Head of caudate nucleus (tissue), 42 donors: ENCODE measurements at regions not wholly inside any gene's neighbourhood (a gene's known extent, or its start where the extent isn't known, plus 50 kb on each side); places are given as distances from the start of the nearest gene placed in this dataset.

Experiments used
- DNase-seq, 42 donors: peaks; one replicate each; pipeline versions ENCODE4 v3.0.0 to v3.0.0-alpha.2; 2020 to 2021; ENCODE audit warnings: mixed read lengths in 7 of 42
- intact Hi-C: fragments of 100-400 bp; cut with DNase I; formaldehyde crosslinking; loops from one replicate; pipeline ENCODE4 v1.15.0; 2022

DNA sequence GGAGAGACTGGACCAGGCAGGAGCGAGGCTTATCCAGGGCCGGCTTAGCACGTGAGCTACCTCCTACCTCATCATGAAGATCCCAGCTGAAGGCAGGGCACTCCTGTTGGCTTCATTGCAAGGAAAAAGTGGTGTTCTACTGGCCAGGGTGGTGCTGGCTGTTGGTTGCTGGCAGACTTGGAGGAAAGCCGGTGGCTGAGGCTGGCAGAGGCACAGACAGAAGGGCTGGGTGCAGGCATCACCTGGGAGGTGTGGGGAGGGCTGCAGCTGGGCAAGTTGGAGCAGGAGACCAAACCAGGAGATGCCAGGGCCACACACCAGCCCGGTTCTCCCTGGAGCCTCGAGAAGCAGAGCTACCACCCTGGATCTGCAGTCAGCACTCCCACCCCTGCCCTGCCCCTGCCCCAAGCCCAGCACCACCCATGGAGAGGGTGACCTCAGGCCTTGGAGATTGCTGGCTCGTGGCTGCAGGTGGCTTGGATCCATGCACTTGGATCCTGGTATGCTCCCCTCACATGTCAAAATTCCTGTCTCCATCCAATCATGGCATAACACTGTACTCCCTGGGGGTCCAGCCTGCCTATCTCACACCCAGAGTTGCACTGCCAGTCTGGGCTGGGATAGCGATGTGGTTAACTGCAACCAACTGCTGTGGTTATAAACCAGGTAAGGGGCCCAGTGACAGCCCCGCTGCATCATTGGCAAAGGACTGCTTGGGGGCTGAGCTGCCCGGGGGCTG is 49.7 kb downstream of the GLI2 start:
- no peak for DNase-seq
- intact Hi-C loops: no loop called here

DNA sequence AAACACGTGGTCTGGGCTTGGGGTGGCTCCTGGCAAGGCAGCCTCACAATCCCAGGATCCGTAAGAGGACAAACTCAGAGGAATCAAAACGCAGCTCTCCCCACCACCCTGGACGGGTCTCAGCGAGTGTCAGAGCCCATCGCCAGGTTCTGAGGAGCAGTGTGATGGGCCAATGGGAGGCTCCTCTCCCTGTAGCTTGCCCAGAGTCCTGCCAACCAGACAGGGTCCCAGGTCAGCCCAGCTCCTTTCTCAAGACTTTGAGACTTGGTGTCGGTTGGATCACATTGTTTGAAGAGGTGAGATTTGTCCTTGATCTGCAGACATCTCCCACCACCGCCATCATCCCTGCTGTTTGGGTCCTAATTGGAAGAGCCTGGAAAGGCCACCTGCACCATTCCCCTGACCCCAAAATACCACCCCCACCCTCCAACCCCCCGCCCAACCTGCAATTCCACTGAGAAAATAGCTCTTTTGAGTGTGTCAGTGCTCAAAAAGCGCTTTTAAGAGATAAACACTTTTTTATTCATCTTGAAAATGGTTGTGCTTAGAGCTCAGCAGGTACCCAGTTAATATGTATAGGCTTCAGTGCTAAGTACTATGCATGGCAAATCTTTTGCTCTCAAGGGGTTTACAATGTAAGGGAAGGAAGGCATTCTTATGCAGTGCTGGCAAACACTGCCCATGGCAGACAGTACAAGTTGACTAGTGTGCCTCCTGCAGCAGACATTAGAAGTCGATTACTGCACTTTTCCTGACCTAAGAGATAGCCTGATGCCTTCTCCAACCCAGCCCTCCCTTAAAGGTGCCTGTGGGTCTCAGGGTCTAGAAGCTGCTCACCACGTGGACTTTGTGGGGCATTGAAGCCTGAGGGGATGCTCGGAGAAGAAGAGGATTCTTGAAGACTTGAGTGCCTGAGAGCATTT is 50.6 kb downstream of the GLI2 start:
- no peak for DNase-seq
- intact Hi-C loops: no loop called here

DNA sequence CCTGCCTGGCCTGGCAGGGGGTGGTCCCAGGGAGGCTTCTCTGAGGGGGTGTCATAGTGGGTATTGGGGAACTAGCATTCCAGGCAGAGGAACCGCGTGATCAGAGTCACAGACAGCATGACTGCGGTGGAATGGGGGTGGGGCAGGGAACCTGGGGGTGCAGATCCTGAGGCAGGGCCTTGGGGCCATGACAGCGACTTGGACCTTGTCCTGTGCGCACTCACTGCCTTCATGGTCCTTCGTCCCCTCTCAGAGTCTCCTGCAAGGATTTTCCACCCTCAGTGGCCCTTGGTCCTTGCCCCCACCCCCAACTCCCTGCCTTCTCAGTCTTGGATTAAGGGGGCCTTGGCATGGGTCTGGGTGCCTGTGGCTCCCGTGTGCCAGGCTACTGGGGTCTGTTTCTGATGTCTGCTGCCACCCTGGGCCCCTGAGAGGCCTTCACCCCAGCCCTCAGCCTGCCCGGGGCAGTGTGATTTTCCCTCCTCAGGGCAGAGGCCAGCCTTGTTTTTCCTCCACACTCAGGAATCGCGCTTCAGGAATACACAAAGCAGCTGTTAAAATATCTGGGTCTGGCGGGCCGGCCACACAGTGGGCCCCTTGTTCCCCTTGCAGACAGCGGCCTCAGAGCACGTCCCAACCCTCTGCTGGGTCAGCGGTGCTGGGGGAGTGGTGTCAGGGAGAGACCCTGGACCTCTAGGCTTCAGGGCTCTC is 51.6 kb downstream of the GLI2 start:
- DNase-seq: peak in 1 of 42 donors; percentile 15
- intact Hi-C loops: no loop called here

DNA sequence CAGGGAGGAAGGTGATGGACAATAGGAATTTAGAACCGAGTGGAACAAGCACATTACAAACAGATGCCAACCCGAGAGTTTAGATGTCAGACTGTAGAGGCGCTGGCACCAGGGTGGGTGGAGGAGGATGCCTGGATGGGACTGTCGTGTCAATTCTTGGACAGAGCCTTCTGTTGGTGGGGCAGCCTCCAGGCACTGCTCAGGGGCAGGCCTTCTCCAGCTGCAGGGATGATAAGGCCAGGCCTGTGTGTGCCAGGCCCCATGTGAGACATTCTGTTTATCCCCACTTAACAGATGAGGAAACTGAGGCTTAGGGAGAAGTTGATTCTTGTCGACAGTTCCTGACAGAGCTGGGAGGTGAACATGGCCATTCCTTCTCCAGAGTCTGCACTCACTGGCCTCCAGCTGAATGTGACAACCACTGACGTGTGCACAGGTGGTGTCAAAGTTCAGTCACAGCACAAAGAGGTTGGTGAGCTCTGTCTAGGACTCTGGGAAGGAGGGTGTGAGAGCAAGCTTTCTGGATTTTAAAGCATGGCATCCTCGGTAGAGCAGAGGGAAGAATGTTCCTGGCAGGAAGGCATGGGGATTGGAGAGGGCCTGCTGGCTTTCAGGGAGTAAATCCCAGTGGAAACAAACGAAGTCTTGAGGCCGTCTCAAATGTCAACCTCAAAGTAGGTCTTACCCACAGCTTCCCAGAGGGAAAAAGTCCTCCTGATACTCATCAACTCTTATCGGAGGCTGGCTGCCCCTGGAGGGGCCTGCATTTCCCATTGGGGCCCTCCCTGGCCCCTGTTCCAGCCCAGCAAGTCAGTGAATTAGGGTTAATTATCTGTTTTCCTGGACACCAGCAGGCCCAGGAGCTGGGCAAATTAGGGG is 52.4 kb downstream of the GLI2 start:
- intact Hi-C loops: no loop called here
- no peak for DNase-seq

DNA sequence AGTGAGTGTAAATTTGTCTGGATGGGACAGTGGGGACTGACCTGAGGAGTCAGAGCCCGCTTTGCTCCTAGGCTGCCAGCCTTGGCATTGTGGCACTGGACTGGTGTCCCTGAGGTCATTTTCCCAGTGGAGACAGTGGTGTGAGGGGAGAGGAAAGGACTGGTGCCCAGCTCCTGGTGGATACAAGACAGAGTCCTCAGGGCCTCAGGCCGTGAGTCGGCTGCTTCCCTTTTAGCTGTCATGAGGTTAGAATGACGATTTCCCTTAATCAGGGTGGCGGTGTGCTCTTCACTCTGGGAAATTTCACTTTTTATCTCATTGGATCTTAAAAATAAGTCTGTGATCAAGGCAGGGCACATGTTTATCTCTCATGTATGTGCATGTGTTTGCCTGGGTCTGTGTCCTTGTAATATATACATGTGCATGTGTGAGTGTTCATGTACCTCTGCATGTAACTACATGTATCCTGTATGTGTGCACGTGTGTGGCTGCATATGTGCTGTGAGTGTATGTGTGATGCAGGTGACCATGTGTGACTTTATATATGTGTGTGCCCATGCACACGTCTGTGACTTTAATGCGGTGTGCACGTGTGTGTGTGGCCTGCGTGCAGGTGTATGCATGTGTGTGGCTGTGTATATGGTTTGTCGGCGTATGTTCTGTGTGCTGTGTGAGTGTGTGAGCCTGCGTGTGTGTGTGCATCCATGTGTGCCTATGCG is 55.7 kb downstream of the GLI2 start:
- intact Hi-C loops: no loop called here
- DNase-seq: no peak

DNA sequence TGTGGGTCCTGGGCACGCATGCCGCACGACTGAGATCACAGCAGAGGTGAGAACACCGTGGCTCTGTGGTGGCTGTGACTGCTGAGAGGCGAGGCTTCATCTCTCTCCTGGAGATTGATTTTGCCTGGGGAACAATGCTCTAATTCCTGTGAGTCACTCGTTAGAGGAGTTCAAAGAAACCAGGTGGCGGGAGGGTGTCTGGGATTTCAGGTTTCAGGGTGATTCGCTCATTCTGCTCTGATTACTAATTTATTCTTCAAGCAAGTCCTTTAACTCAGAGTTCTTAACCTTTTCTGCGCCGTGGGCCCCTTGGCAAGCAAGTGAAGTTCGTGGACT is 56.3 kb downstream of the GLI2 start:
- peak in 34 of 42 donors; percentile 13 to 78 (median 44) for DNase-seq
- intact Hi-C loops: no loop called here

DNA sequence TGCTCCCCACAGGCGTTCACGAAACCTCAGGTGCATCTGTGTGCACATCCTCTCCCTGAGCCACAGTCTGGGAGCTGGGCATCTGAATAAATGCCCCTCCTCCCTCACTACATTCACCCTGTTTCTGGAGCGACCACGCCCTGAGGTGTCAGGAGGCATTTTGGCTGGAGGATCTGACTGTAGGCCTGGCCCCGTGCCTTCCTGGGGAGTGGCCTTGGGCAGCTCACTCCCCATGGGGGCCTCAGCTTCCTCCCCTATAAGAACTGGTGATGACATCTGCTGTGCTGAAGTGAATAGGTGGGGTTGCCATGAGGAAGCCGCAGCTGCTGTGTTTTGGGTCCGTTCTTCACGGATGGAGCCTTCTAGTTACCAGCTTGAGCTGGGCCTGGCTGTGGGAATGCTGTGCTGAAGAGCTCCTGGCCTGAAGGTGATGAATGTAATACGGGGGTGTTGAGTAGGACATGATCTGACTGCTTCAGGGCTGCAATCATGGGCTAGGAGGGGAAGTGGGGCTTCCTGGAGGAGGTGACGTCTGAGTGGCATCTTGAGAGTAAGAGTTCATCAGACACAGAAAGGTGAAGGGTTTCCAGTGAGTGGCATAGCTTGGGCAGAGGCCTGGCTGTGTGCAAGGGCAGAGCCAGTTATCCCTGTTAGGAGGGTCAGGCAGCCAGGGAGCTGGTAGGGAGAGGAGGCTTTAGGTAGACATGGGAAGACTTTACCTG is 58.2 kb downstream of the GLI2 start:
- intact Hi-C loops: no loop called here
- no peak for DNase-seq

DNA sequence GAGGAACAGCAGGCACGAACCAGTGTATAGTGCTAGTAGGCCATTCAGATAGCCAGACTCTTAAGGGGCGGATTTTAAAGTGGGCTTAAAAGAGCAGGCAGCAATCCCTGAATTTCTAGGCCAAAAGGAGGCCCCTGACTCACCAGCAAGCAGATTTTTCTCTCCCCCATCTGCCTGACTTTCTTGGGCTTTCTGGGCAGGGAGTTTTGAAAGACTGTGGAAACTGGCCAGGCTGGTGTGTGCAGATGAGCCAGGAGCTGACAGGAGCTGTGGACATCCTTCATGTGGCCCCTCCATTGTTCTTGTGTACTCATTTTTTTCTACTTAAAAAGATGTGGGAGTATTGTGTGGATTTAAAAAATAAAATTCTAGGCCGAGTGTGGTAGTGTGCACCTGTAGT is 59.0 kb downstream of the GLI2 start:
- DNase-seq: no peak
- intact Hi-C loops: no loop called here

DNA sequence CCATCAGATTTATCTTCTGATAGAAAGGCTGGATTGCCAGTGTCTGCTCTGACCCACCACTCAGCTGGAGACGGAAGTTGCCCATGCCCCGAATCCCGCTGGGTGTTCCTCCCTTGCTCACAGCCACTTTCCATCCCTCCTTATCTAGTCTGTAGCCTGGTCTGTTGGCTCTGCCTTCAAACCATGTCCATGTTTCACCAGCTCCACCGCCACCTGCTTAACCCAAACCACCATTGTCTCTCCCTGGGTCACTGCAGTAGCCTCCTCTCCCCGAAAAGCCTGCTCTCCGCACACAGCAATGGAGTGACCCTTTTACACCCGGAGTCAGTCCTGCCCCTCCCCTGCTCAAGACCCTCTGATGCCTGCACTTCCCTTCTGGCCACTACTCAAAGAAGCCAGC is 60.4 kb downstream of the GLI2 start:
- DNase-seq: no peak
- intact Hi-C loops: no loop called here

DNA sequence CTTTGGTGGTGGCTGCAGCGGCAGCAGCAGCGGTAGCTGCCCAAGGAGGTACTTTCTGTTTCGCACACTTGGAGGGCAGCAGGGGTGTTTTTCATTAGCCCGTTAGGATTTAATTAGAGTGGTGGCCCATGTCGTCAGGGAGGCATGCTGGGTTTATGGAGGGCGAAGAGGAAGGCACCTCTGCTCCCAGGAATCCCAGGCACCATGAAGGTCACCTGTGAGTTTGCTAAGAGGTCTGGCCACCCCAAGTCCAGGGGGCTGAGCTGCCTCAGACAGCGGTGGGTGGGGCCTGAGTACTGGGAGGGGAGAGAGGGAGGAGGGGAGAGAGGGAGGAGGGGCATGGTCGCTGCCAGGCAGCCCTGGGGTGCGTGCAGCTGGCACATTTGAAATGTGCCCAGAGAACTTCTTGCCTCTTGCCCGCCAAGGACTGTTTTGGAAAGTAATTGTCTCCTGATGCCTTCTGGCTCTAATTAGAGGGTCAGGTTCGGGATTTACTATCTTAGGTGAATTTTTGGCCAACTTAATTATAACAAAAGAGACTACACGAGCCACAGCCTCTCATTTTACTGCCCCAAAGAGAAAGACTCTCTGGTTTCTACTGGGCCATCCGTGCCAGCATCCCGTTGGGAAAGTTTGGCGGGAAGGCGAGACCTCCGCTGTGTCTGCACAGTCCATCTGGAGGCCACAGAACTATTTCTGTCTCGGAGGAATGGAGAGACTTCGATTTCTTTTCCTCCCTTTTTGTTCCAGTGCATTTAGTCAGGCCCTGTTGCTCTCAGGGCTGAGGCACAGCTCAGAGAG is 62.0 kb downstream of the GLI2 start:
- intact Hi-C loops: no loop called here
- DNase-seq: peak in 4 of 42 donors; percentile 21 to 45 (median 32)

DNA sequence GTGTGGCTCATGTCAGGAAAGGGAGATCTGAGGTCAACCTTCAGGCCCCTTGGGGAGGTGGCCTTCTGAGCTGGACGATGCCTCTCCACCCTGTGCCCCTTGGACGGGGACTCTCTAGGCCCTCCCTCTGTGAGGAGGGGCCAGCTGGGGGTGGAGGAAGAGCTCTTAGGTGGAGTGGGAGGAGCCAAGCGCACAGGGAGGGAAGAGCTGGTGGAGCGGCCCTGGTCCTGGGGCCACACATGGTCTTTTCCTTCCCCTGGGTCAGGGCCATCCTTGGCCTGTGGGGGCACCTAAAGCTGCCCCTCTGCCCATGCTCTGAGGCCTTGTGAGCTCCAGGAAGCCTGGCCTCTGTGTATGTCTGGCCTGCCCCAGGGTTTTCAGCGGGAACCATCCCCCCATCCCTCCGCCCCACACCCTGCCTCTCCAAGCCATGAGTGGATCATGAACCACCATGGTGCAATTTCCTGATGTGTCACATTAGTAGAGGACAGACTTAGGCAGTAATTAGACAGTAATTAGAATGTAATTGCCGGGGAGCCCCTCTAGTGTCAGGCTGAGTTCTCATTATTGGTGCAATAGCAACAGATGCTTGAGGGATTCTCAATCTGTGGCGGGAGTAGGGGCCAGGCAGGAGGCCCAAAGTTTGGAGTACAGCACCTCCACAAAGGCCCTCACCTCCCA is 63.0 kb downstream of the GLI2 start:
- intact Hi-C loops: no loop called here
- DNase-seq: no peak

DNA sequence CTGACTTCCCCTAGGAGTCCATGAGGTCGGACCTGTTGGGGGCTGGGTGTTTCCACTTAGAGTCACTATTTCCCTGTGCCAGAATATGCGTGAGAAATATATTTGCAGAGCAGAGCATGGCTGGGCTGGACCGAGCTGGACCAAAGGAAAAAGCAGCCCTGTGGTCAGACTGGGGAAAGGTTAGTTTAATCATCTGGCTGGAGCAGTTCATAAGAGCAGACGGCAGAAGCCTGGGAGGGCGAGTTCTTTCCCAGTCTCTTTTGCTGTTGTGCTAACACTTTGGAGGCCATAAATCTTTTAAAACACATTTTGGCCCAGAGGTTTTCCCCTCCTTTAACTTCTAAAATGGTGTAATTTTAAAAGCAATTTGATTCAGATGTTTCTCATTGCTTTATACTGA is 66.5 kb downstream of the GLI2 start:
- intact Hi-C loops: no loop called here
- DNase-seq: no peak

DNA sequence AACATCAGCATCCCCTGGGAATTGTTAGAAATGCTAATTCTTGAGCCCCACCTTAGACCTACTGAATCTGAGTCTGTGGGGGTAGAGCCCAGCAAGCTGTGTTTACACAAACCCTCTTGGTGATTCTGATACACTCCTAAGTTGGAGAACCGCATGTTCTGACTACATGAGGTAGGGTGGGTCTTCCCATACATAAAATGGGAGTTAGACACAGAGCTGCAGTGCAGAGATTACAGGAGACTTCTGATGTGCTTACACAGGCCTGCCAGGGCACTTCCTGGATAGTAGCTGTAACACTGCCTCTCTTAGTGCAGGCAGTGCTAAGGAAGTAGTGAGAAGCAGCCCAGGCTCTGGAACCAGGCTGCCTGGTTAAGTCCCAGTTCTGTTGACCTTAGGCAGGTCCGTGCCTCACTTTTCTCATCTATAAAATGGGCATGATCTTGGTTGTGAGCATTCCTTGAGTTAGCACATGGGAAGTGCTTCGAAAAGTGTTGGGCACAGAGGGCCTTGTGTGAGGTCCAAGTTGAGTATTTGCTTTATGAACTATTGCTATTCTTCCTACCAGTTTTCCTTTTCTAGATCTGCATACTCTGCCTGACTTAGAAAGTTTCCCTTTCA is 67.3 kb downstream of the GLI2 start:
- DNase-seq: no peak
- intact Hi-C loops: no loop called here

DNA sequence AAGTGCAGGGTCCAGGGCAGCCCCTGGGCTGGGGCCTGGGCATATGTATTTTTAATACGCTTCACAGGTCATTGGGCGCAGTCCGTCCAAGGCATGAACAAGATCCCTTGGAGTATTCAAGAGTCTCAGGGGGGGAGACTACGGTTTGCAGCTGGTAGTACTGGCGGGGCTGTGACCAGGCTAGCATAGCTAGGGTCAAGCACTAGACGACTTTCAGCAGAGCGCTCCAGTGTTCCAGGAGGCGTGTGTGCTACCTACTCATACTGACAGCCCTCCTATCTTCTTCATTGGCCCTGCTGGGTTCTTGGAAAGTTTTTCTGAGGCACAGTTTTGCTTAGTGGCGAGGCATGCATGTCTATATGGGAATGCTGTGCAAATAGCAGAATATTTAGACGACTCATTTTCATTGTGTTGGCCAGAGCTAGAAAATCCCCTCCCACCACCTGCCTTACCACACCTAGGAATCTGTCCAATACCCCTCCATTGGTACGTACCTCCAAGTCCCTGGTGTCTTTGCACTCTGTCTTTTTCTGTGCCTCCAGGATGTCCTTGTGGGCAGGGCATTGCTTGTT is 68.2 kb downstream of the GLI2 start:
- intact Hi-C loops: no loop called here

DNA sequence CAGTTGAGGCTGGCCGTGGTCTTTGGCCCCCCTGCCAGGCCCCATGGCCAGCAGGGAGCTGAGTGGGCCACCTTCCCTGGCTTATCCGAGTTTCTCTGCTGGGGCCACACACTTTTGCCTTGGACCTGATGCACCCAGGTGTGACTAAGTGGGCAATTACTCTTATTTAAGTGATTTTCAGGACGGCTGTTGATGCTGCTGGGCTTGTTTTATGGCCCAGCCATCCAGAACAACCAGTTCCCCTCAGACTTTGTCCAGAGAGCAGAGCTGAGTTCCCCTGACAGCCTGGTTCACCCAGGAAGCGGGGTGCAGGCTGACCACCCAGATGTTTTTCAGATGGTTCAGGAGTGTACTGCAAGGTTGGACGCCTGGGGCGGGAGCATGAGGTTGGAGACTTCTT is 68.8 kb downstream of the GLI2 start:
- no peak for DNase-seq
- intact Hi-C loops: no loop called here

More for the DNA sequence above, 68.2 kb downstream of the GLI2 start:
- DNase-seq: no peak

DNA sequence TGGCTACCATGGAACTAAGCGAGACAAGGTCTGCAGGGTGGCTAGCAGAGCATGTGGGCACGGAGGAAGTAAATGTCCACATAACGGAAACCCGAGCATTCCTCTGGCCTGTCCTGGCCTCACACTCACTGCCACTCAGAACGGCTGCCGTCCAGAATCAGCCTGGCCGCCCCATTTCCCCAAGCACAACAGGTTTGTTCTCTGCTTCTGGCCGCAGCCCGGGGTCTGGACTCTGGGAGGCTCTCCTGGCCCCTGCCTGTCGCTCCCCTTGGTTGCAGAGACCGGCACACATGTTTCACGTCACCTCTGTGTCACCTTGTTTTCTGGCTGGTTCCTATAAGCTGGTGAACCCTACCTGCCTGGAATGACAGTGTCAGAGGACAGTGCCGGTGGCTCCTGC is 69.3 kb downstream of the GLI2 start:
- intact Hi-C loops: no loop called here
- DNase-seq: no peak
